ENCODE measurements at regions not wholly inside any gene's neighbourhood (a gene's known extent, or its start where the extent isn't known, plus 50 kb on each side); places are given as distances from the start of the nearest gene placed in this dataset.

- H3K36me3 ChIP-seq (ENCODE audit: control insufficient read depth in 4 of 4, insufficient read depth in 3 of 4, low read depth in 1 of 4, low read length in 3 of 4), result no peaks in the 10 kb centered on the region
- 99% methylated on average over 1 of the region's 1 CpG for WGBS
- peaks cover 0 to 3% (median 0%) of the 10 kb centered on the region in 4 donors for H3K9me3 ChIP-seq (ENCODE audit: control insufficient read depth in 4 of 4, low read length in 3 of 4)
- H3K27me3 ChIP-seq (ENCODE audit: control insufficient read depth in 4 of 4, insufficient read depth in 4 of 4, low read length in 3 of 4), result no peaks in the 10 kb centered on the region
- peaks cover 10 to 36% (median 28%) of the 10 kb centered on the region in 4 donors for H3K4me1 ChIP-seq (ENCODE audit: control insufficient read depth in 4 of 4, insufficient read depth in 4 of 4, low read length in 3 of 4)
- peak overlapping the region; percentile 81 to 86 for H3K27ac ChIP-seq (ENCODE audit: low read depth in 1 of 2, low read length in 2 of 2)
- no peak overlapping the region for H3K4me3 ChIP-seq (ENCODE audit: low read depth in 1 of 3, low read length in 3 of 3)
- no peak for TF ChIP-seq MAX (IDR thresholded peaks at IDR 0.05)
- no peak for TF ChIP-seq RXRA (IDR thresholded peaks at IDR 0.05)
- no peak for TF ChIP-seq HNF4G (IDR thresholded peaks at IDR 0.05)
- no peak for TF ChIP-seq RAD21 (IDR thresholded peaks at IDR 0.05)
- no peak for DNase-seq (ENCODE audit: low spot score)
- no peak overlapping the region for H3K9ac ChIP-seq (ENCODE audit: low read depth in 1 of 2, low read length in 2 of 2)
Observed at GRCh38 chr1:229132106-229132443, 138.8 kb upstream of the RAB4A start.

GRCh38 chr1:229132706-229133105, 138.2 kb upstream of the RAB4A start:
- H3K4me1 ChIP-seq (ENCODE audit: control insufficient read depth in 4 of 4, insufficient read depth in 4 of 4, low read length in 3 of 4), result peaks cover 10 to 36% (median 28%) of the 10 kb centered on the region in 4 donors
- TF ChIP-seq RXRA (IDR thresholded peaks at IDR 0.05) (no peak), TAF1 (conservative IDR thresholded peaks at IDR 0.05) (no peak), FOXA2 (IDR thresholded peaks at IDR 0.05) (no peak), ATF3 (IDR thresholded peaks at IDR 0.05) (no peak), RAD21 (IDR thresholded peaks at IDR 0.05) (no peak), JUND (IDR thresholded peaks at IDR 0.05) (no peak), NR2F2 (IDR thresholded peaks at IDR 0.05) (no peak), FOXA1 (IDR thresholded peaks at IDR 0.05) (no peak), EGR1 (IDR thresholded peaks at IDR 0.05; ENCODE audit: low read depth in 2 of 2) (no peak), CTCF (IDR thresholded peaks at IDR 0.05; ENCODE audit: low read depth, low read length, missing input control) (no peak), HNF4A (conservative IDR thresholded peaks at IDR 0.05) (no peak), SP1 (IDR thresholded peaks at IDR 0.05) (no peak), HNF4G (IDR thresholded peaks at IDR 0.05) (no peak)
- peaks cover 0 to 3% (median 0%) of the 10 kb centered on the region in 4 donors for H3K9me3 ChIP-seq (ENCODE audit: control insufficient read depth in 4 of 4, low read length in 3 of 4)
- no peak overlapping the region for H3K9ac ChIP-seq (ENCODE audit: low read depth in 1 of 2, low read length in 2 of 2)
- no peak overlapping the region for H3K27ac ChIP-seq (ENCODE audit: low read depth in 1 of 2, low read length in 2 of 2)
- H3K4me3 ChIP-seq (ENCODE audit: low read depth in 1 of 3, low read length in 3 of 3), result no peak overlapping the region
- H3K27me3 ChIP-seq (ENCODE audit: control insufficient read depth in 4 of 4, insufficient read depth in 4 of 4, low read length in 3 of 4), result no peaks in the 10 kb centered on the region
- DNase-seq (ENCODE audit: low spot score), result no peak
- no peaks in the 10 kb centered on the region for H3K36me3 ChIP-seq (ENCODE audit: control insufficient read depth in 4 of 4, insufficient read depth in 3 of 4, low read depth in 1 of 4, low read length in 3 of 4)

GRCh38 chr1:229133151-229133550, 137.8 kb upstream of the RAB4A start:
- 83% methylated on average over 2 of the region's 2 CpGs for WGBS
- no peaks in the 10 kb centered on the region for H3K36me3 ChIP-seq (ENCODE audit: control insufficient read depth in 4 of 4, insufficient read depth in 3 of 4, low read depth in 1 of 4, low read length in 3 of 4)
- no peak overlapping the region for H3K9ac ChIP-seq (ENCODE audit: low read depth in 1 of 2, low read length in 2 of 2)
- no peak for DNase-seq (ENCODE audit: low spot score)
- H3K27me3 ChIP-seq (ENCODE audit: control insufficient read depth in 4 of 4, insufficient read depth in 4 of 4, low read length in 3 of 4), result no peaks in the 10 kb centered on the region
- TF ChIP-seq ZBTB33 (IDR thresholded peaks at IDR 0.05) (no peak), REST (IDR thresholded peaks at IDR 0.05) (no peak), MAX (IDR thresholded peaks at IDR 0.05) (no peak), JUND (IDR thresholded peaks at IDR 0.05) (no peak)
- H3K27ac ChIP-seq (ENCODE audit: low read depth in 1 of 2, low read length in 2 of 2), result no peak overlapping the region
- peaks cover 10 to 36% (median 28%) of the 10 kb centered on the region in 4 donors for H3K4me1 ChIP-seq (ENCODE audit: control insufficient read depth in 4 of 4, insufficient read depth in 4 of 4, low read length in 3 of 4)
- H3K9me3 ChIP-seq (ENCODE audit: control insufficient read depth in 4 of 4, low read length in 3 of 4), result peaks cover 0 to 3% (median 0%) of the 10 kb centered on the region in 4 donors
- no peak overlapping the region for H3K4me3 ChIP-seq (ENCODE audit: low read depth in 1 of 3, low read length in 3 of 3)

All from liver (tissue), 8 donors.